ENCODE measurements at regions not wholly inside any gene's neighbourhood (a gene's known extent, or its start where the extent isn't known, plus 50 kb on each side); places are given as distances from the start of the nearest gene placed in this dataset.

GRCh38 chr7:367351-367901, 77.5 kb downstream of the FOXL3 start:
- peak in 1 of 5 donors; percentile 16 for DNase-seq
- Histone ChIP-seq H3K9me3 (ENCODE audit: control insufficient read depth in 1 of 2, low read length in 2 of 2) (no peaks in the 10 kb centered on the region), H3K27me3 (ENCODE audit: insufficient read depth, low read length) (no peaks in the 10 kb centered on the region), H3K4me3 (ENCODE audit: low read length in 2 of 2) (no peak overlapping the region), H3K36me3 (ENCODE audit: insufficient read depth, low read length) (no peaks in the 10 kb centered on the region), H3K4me1 (ENCODE audit: insufficient read depth, low read length) (peaks cover 47% of the 10 kb centered on the region), H3K27ac (ENCODE audit: low read depth, low read length) (no peak overlapping the region)
- Mint-ChIP-seq H3K4me3 (no peak overlapping the region), H3K27me3 (no peaks in the 10 kb centered on the region), H3K36me3 (no peaks in the 10 kb centered on the region), H3K9me3 (peaks cover 0 to 4% (median 0%) of the 10 kb centered on the region in 8 donors), H3K4me1 (peaks cover 30 to 48% (median 44%) of the 10 kb centered on the region in 4 donors), H3K27ac (no peak overlapping the region)
- CTCF ChIA-PET (ENCODE audit: partially characterized antibody): no interaction called here
- POLR2A ChIA-PET (ENCODE audit: partially characterized antibody): no interaction called here
- intact Hi-C loops (cut with micrococcal nuclease): no loop called here

- peak in 1 of 5 donors; percentile 23 for DNase-seq
- Mint-ChIP-seq H3K4me1 (peaks cover 20 to 37% (median 29%) of the 10 kb centered on the region in 4 donors), H3K9me3 (peaks cover 0 to 2% (median 0%) of the 10 kb centered on the region in 8 donors), H3K27ac (no peak overlapping the region), H3K4me3 (no peak overlapping the region), H3K27me3 (no peaks in the 10 kb centered on the region), H3K36me3 (no peaks in the 10 kb centered on the region)
- POLR2A ChIA-PET (ENCODE audit: partially characterized antibody): no interaction called here
- Histone ChIP-seq H3K36me3 (ENCODE audit: insufficient read depth, low read length) (no peaks in the 10 kb centered on the region), H3K4me1 (ENCODE audit: insufficient read depth, low read length) (peaks cover 32% of the 10 kb centered on the region), H3K4me3 (ENCODE audit: low read length in 2 of 2) (no peak overlapping the region), H3K27ac (ENCODE audit: low read depth, low read length) (no peak overlapping the region), H3K9me3 (ENCODE audit: control insufficient read depth in 1 of 2, low read length in 2 of 2) (no peaks in the 10 kb centered on the region), H3K27me3 (ENCODE audit: insufficient read depth, low read length) (no peaks in the 10 kb centered on the region)
- intact Hi-C loops (cut with micrococcal nuclease): no loop called here
- CTCF ChIA-PET (ENCODE audit: partially characterized antibody): no interaction called here
Measured at GRCh38 chr7:368651-369475, 78.9 kb downstream of the FOXL3 start.

GRCh38 chr7:369476-370258, 79.7 kb downstream of the FOXL3 start:
- Histone ChIP-seq H3K27ac (ENCODE audit: low read depth, low read length) (no peak overlapping the region), H3K4me3 (ENCODE audit: low read length in 2 of 2) (no peak overlapping the region), H3K27me3 (ENCODE audit: insufficient read depth, low read length) (no peaks in the 10 kb centered on the region), H3K36me3 (ENCODE audit: insufficient read depth, low read length) (no peaks in the 10 kb centered on the region), H3K4me1 (ENCODE audit: insufficient read depth, low read length) (peaks cover 24% of the 10 kb centered on the region), H3K9me3 (ENCODE audit: control insufficient read depth in 1 of 2, low read length in 2 of 2) (no peaks in the 10 kb centered on the region)
- H3K4me3 Mint-ChIP-seq: no peak overlapping the region
- H3K27me3 Mint-ChIP-seq: no peaks in the 10 kb centered on the region
- H3K9me3 Mint-ChIP-seq: no peaks in the 10 kb centered on the region
- ChIA-PET POLR2A (ENCODE audit: partially characterized antibody) (no interaction called here), CTCF (ENCODE audit: partially characterized antibody) (no interaction called here)
- no peaks in the 10 kb centered on the region for H3K36me3 Mint-ChIP-seq
- H3K27ac Mint-ChIP-seq: no peak overlapping the region
- peak in 1 of 5 donors; percentile 9 for DNase-seq
- H3K4me1 Mint-ChIP-seq: peaks cover 14 to 29% (median 21%) of the 10 kb centered on the region in 4 donors
- intact Hi-C loops (cut with micrococcal nuclease): no loop called here

- Histone ChIP-seq H3K27me3 (ENCODE audit: insufficient read depth, low read length) (no peaks in the 10 kb centered on the region), H3K36me3 (ENCODE audit: insufficient read depth, low read length) (no peaks in the 10 kb centered on the region), H3K4me1 (ENCODE audit: insufficient read depth, low read length) (peaks cover 18% of the 10 kb centered on the region), H3K4me3 (ENCODE audit: low read length in 2 of 2) (no peak overlapping the region), H3K27ac (ENCODE audit: low read depth, low read length) (no peak overlapping the region), H3K9me3 (ENCODE audit: control insufficient read depth in 1 of 2, low read length in 2 of 2) (no peaks in the 10 kb centered on the region)
- Mint-ChIP-seq H3K4me1 (peaks cover 14 to 23% (median 18%) of the 10 kb centered on the region in 4 donors), H3K4me3 (no peak overlapping the region), H3K27me3 (no peaks in the 10 kb centered on the region), H3K36me3 (no peaks in the 10 kb centered on the region), H3K27ac (no peak overlapping the region), H3K9me3 (no peaks in the 10 kb centered on the region)
- ChIA-PET CTCF (ENCODE audit: partially characterized antibody) (no interaction called here), POLR2A (ENCODE audit: partially characterized antibody) (no interaction called here)
- no peak for DNase-seq
- intact Hi-C loops (cut with micrococcal nuclease): no loop called here
Measured at GRCh38 chr7:370259-370625, 80.3 kb downstream of the FOXL3 start.

- Histone ChIP-seq H3K4me1 (ENCODE audit: insufficient read depth, low read length) (peaks cover 13% of the 10 kb centered on the region), H3K36me3 (ENCODE audit: insufficient read depth, low read length) (no peaks in the 10 kb centered on the region), H3K4me3 (ENCODE audit: low read length in 2 of 2) (no peak overlapping the region), H3K27me3 (ENCODE audit: insufficient read depth, low read length) (no peaks in the 10 kb centered on the region), H3K27ac (ENCODE audit: low read depth, low read length) (no peak overlapping the region), H3K9me3 (ENCODE audit: control insufficient read depth in 1 of 2, low read length in 2 of 2) (no peaks in the 10 kb centered on the region)
- DNase-seq: no peak
- H3K4me3 Mint-ChIP-seq: no peak overlapping the region
- H3K27ac Mint-ChIP-seq: no peak overlapping the region
- no peaks in the 10 kb centered on the region for H3K9me3 Mint-ChIP-seq
- no peaks in the 10 kb centered on the region for H3K27me3 Mint-ChIP-seq
- intact Hi-C loops (cut with micrococcal nuclease): no loop called here
- CTCF ChIA-PET (ENCODE audit: partially characterized antibody): no interaction called here
- H3K4me1 Mint-ChIP-seq: peaks cover 12 to 18% (median 14%) of the 10 kb centered on the region in 4 donors
- POLR2A ChIA-PET (ENCODE audit: partially characterized antibody): interaction anchor here (0.8 kb wide), 1 partner anchor 12 kb away, joined by 3 read pairs; no protein-coding TSS in a partner anchor
- H3K36me3 Mint-ChIP-seq: no peaks in the 10 kb centered on the region
Measured at GRCh38 chr7:370775-371118, 80.8 kb downstream of the FOXL3 start.

- Mint-ChIP-seq H3K9me3 (no peaks in the 10 kb centered on the region), H3K27ac (no peak overlapping the region), H3K36me3 (no peaks in the 10 kb centered on the region), H3K27me3 (no peaks in the 10 kb centered on the region), H3K4me1 (peaks cover 7 to 14% (median 9%) of the 10 kb centered on the region in 4 donors), H3K4me3 (no peak overlapping the region)
- no peaks in the 10 kb centered on the region for H3K9me3 ChIP-seq (ENCODE audit: control insufficient read depth in 1 of 2, low read length in 2 of 2)
- H3K27me3 ChIP-seq (ENCODE audit: insufficient read depth, low read length): no peaks in the 10 kb centered on the region
- CTCF ChIA-PET (ENCODE audit: partially characterized antibody): no interaction called here
- DNase-seq: peak in 1 of 5 donors; percentile 39
- no peak overlapping the region for H3K27ac ChIP-seq (ENCODE audit: low read depth, low read length)
- POLR2A ChIA-PET (ENCODE audit: partially characterized antibody): interaction anchor here (0.8 kb wide), 1 partner anchor 12 kb away, joined by 3 read pairs; no protein-coding TSS in a partner anchor
- intact Hi-C loops (cut with micrococcal nuclease): no loop called here
- H3K36me3 ChIP-seq (ENCODE audit: insufficient read depth, low read length): no peaks in the 10 kb centered on the region
- peaks cover 8% of the 10 kb centered on the region for H3K4me1 ChIP-seq (ENCODE audit: insufficient read depth, low read length)
- H3K4me3 ChIP-seq (ENCODE audit: low read length in 2 of 2): no peak overlapping the region
Measured at GRCh38 chr7:371119-371778, 81.3 kb downstream of the FOXL3 start.

Data from CD4-positive, alpha-beta memory T cell (primary cell).